GM18498 (cell line): ENCODE measurements at regions not wholly inside any gene's neighbourhood (a gene's known extent, or its start where the extent isn't known, plus 50 kb on each side); places are given as distances from the start of the nearest gene placed in this dataset.
"Not testable (repeated sequence)": the region's sequence is repeated elsewhere in the genome, so short reads cannot be mapped to it uniquely, and the experiment has no call there.

Experiments used
- ATAC-seq: cut with Tn5 transposase; IDR thresholded peaks from one replicate; pipeline ENCODE4 v1.9.1; 2021; ENCODE audit warnings: mild to moderate bottlenecking, moderate library complexity; ENCODE audit not compliant: unreplicated experiment

- no peak for ATAC-seq
Observed at GRCh38 chr18:30245766-30246455, 796.6 kb downstream of the DSC3 start.

DNA sequence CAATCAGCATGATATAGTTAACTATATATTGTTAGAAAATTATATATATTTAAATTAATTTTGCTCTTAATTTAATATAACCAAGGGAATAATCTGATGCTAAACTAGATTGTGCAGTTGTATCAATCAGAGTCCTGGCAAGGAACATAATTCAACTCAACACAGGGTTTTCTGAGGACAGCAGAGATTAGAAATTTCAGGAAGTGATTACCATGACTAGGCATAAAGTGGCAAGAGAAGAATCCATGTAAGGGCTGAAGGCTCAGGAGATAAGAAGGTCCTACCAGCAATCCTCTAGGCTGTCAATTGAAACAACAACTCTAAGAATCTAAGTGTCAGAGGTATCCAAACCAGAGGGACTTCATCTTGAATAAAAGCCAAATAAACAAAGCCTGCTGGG is 807.8 kb downstream of the DSC3 start:
- no peak for ATAC-seq

DNA sequence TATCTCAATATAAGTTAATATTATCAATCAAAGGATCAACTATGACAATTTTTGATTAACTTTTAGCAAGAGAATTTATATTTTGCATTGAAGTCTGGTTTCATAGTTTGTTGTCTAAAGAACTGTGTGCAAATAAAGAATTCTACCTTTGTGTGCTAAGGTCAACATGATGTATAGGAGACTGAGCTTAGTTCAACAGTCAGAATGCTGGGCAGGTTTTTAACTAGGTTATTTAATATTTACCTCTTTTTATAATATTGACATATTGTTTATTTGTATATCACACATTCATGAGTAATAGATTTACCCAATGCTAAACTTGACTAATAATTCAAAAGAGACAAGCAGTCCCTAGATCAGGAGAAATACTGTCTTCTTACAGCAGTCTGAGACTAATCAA is 831.4 kb downstream of the DSC3 start:
- no peak for ATAC-seq

GRCh38 chr18:30208546-30208945 is 834.0 kb downstream of the DSC3 start:
- ATAC-seq: no peak

DNA sequence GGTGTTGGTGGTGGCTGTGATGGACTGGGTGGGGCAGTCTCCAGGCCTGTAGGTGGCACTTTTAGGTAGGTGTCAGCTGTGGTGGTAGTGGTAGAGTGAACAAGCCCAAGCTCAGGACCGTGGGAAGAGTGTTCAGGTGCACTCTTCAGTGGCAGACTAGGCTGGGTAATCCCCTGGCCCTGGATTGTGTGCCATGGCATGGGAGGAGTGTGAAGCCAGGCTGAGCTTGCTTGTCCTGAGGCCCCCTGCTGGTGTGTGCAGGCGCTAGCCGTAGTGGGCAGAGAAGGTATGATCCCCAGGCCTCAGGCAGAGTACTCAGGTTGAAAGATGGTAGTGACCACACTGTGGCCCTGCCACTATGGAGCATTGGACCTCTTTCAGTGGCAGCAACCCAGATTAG is 850.3 kb downstream of the DSC3 start:
- no peak for ATAC-seq

DNA sequence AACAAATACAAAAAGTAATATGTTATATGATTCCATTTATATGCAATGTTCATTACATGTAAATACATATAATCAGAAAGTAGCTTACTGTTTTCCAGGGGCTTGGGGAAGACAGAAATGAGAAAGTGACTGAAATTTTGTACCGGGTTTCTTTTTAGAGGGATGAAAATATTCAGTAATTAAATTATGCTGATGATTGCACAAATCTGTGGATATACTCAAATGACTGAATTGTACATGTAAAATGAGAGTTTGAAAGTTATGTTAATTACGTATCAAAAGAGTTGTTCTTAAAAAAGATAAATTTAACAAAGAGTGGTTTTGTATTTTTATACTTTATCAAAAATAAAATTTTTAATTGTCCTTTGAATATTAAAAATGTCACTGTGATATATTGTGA is 856.3 kb downstream of the DSC3 start:
- ATAC-seq: no peak

DNA sequence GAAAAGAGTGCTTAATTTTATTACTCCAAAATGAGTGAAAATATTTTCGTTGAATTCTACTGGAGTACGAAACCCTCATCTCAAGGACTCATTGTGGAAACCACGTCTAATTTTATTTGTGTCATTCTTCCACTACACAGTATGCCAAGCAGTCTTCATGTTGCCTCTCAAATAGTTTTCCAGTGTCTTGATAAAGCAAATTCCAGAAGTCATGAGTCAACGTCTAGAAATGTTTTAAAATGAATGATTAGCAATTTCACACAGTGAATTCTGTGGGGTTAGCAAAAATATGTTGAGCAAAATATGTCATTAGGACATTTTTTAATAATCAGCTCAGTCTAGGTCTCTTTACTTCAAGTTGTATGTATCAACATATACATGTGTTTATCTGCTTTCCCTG is 865.5 kb downstream of the DSC3 start:
- ATAC-seq: no peak

DNA sequence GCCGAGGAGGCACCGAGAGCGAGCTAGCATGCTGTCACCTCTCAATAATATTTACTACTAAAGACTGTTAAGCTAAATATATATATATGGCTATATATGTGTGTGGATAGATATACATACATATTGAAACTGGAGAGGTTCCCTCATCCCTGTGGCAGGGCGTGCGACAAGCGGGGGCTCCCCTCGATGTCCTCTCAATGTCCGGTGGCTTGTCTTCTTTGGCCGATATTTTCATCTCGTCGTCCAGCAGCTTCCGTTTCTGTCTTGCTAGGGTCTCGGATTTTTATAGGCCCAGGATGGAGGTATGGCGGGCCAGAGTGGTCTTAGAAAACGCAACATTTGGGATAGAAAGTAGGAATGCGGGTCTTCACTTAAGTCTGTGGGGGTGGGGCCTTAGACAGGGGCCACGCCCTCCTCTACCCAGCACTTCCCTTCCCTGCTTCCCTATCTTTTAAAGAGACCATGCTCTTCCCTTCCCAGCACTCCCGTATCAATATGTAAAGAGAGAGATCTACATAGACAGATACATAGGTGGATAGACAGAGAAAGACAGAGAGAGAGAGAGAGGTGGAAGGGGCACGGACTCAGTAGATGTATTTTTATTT is 866.8 kb downstream of the DSC3 start:
- no peak for ATAC-seq

GRCh38 chr18:30175061-30175574 is 867.4 kb downstream of the DSC3 start:
- ATAC-seq: no peak

DNA sequence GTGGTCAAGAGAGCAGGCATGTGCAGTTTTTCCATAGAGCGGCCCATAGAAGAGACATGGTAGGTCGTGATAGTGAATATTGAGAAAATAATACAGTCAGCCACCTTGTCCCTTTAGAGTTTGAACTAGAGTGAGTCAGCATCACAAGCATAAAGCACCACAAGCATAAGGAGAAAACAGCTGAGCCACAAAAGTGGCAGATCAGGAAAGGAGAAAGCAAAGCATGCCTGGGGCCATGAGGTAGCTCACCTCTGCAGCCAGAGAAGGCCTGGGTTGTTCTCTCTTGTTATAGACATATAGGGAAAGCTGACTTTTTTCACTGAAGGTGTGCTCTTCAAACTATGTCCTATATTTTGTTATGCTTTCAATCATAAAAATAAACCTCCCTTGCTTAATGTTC is 879.0 kb downstream of the DSC3 start:
- ATAC-seq: no peak

- no peak for ATAC-seq
Observed at GRCh38 chr18:30160124-30160523, 882.4 kb downstream of the DSC3 start.

DNA sequence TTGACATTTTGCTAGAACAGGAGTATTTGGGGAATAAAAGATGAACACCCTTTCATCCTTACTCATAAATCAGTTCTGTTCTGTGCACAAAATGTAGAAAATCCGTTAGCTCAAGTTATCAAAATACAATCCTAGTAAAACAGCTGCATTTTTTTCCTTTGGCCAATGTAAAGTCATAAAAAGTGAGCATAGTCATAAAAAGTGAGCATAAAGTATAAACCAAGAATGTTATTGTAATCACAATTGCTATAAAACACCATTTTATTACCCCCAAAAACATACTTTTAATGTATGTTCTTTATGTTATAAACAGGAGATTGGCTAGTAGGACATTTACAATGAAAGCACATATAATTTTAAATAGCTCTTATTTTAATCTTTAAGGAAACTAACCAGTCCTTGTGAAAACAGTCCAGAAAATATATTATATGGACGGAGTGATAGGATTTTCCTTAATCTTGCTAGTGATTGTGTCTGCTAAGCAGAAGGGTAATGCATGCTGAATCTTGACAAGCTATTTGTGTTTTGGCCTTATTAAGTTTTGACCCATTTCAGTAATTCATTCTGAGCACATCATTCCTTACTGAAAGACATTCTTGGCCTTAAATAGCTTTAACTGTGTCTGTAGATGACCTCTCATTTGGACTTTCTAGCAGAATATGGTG is 891.8 kb downstream of the DSC3 start:
- no peak for ATAC-seq

DNA sequence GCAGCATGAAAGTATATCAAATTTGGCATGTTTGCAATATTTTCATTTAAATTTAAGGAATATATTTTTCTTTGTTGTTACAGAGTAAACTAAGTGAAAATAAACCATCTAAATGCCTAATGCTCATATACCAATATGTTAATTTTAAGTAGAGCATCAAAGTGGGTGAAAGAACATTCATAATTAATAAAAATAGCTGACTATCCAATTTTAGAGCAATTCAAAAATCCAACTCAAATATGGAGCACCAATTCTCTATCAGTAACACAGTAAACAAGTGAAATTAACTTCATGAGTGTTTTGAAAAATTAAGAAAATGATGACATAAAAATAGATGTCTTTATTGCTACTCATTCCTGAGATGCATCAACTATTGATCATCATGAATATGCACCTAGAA is 893.0 kb downstream of the DSC3 start:
- ATAC-seq: no peak

GRCh38 chr18:30142870-30143269 is 899.7 kb downstream of the DSC3 start:
- no peak for ATAC-seq

DNA sequence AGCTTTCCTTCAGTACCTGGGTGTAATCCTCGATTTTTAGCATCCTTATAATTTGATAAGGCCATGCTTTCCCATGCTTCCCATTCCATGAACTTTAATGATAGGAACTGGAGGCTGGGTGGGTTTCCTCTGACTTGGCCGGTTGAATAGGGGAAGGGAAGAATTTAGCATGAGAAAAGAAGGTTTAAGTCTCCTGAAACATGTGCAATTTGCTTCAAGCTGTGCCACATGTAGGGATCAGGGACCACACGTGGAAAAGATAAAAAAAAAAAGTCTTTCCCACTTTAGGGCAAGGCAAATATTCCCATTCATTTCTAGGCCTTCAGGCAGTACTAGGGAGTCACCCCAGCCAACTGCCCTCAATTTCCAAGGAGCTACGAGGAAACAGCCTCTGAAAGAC is 900.3 kb downstream of the DSC3 start:
- no peak for ATAC-seq

DNA sequence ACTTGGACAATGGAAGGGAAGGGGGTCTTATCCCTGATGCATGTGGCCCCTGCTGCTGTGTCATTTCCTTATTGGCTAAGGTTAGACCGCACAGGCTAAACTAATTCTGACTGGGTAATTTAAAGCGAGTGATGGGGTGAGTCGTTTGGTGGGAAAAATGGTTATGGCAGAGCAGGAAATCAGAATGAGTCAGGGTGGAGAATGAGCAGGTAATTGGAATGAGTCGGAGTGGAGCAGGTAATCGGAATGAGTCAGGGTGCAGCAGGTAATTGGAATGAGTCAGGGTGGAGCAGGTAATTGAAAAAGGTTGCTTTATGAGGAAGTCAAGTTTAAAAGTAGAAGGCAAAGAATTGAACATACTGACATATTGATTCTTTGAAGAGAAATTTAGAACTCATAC is 901.0 kb downstream of the DSC3 start:
- not testable (repeated sequence) for ATAC-seq

- ATAC-seq: no peak
Observed at GRCh38 chr18:30139631-30140287, 902.8 kb downstream of the DSC3 start.

DNA sequence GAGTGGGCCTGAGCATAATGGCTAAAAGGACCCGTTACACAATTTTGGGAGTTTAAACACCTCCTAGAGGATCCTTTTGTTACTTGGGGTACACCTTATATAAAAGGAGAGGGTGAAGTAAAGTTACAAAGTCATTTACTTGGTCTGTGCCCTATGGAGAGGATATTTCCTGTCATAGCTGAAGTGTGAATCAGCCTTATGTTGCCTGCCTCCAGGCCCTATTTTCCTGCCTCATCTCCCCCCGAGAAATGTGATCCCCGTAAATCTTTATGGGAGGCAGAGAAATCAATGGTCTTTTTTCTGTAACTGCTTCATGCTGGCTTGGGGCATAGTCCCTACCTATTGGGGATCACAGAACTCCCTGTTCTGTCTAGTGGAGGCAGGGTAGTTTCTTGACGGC is 906.6 kb downstream of the DSC3 start:
- ATAC-seq: no peak

GRCh38 chr18:30134020-30134419 is 908.5 kb downstream of the DSC3 start:
- no peak for ATAC-seq

DNA sequence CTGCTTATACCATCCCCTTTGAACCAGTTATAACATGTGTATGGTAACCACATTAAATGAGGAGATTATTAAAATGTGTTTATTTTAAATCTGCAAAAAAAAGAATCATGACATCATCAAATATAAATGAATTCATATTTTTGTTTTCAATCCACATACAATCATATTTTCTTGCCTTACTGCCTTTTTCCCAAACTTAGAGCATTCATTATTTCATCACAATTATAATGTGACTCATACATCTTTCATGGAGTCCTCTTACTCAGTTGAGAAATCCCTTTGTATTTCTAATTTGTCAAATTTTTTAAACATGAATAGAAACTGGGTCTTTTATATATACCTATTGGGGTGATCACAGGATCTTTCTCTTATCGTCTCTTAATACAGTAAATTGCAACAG is 909.6 kb downstream of the DSC3 start:
- no peak for ATAC-seq

DNA sequence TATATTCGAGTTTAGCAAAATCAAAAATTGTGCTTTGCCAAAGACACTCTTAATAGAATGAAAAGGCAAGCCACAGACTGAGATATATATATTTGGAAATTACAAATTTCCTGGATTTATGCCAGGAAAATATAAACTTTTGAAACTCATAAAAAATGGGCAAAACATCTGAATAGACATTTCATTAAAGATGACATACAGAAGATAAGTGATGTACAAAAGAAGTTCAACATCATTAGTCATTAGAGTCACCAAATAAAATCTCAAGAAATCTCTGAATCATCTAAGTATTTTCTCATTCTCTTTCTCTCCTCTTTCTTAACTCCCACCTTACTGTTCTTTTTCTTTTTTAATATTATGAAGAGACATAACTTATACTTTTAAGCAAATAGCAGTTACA is 921.1 kb downstream of the DSC3 start:
- ATAC-seq: no peak

- ATAC-seq: no peak
Observed at GRCh38 chr18:30113454-30113853, 929.1 kb downstream of the DSC3 start.
